ENCODE measurements at regions not wholly inside any gene's neighbourhood (a gene's known extent, or its start where the extent isn't known, plus 50 kb on each side); places are given as distances from the start of the nearest gene placed in this dataset.

GRCh38 chr20:61178551-61179071 lies 73.5 kb upstream of the CDH4 start:
- TF ChIP-seq CSRNP3 (CRISPR knock-in tag; IDR thresholded peaks at IDR 0.05) (no peak), ISL1 (CRISPR knock-in tag; IDR thresholded peaks at IDR 0.05) (no peak), ZC3H10 (CRISPR knock-in tag; IDR thresholded peaks at IDR 0.05) (no peak), RARB (CRISPR knock-in tag; IDR thresholded peaks at IDR 0.05) (no peak), ESRRG (CRISPR knock-in tag; IDR thresholded peaks at IDR 0.05) (no peak), SNAI2 (CRISPR knock-in tag; IDR thresholded peaks at IDR 0.05) (no peak), ZNF565 (CRISPR knock-in tag; conservative IDR thresholded peaks at IDR 0.05; ENCODE audit: low read depth) (no peak), GLIS3 (CRISPR knock-in tag; IDR thresholded peaks at IDR 0.05) (no peak), ZFP30 (CRISPR knock-in tag; IDR thresholded peaks at IDR 0.05) (no peak), ZFP3 (CRISPR knock-in tag; IDR thresholded peaks at IDR 0.05) (no peak), PATZ1 (CRISPR knock-in tag; IDR thresholded peaks at IDR 0.05; ENCODE audit: borderline replicate concordance) (no peak), POU6F1 (CRISPR knock-in tag; IDR thresholded peaks at IDR 0.05; ENCODE audit: borderline replicate concordance, low read depth) (no peak)
